GM18507 (cell line): ENCODE measurements at regions not wholly inside any gene's neighbourhood (a gene's known extent, or its start where the extent isn't known, plus 50 kb on each side); places are given as distances from the start of the nearest gene placed in this dataset.
"Not testable (repeated sequence)": the region's sequence is repeated elsewhere in the genome, so short reads cannot be mapped to it uniquely, and the experiment has no call there.

ENCODE experiments used
- DNase-seq: peaks from one replicate; pipeline ENCODE4 v3.0.0; 2011; ENCODE audit warnings: low read depth; ENCODE audit not compliant: insufficient read length; ENCODE audit errors: extremely low spot score
- FAIRE-seq: peaks from 2 replicates; lab custom pipeline; 2011; peaks lifted over from hg19 to GRCh38; lab: Jason Lieb, UNC

- no peak for DNase-seq
- no peak for FAIRE-seq
Observed at GRCh38 chr4:110424144-110424543, 51.8 kb upstream of the ENPEP start.

GRCh38 chr4:110418641-110419040 lies 57.3 kb upstream of the ENPEP start:
- DNase-seq: no peak
- no peak for FAIRE-seq

GRCh38 chr4:110417136-110417535 lies 58.8 kb upstream of the ENPEP start:
- FAIRE-seq (no peak), DNase-seq (no peak)

- FAIRE-seq (no peak), DNase-seq (no peak)
Observed at GRCh38 chr4:110415478-110415877, 60.5 kb upstream of the ENPEP start.

- DNase-seq (no peak), FAIRE-seq (no peak)
Observed at GRCh38 chr4:110415041-110415440, 60.9 kb upstream of the ENPEP start.

GRCh38 chr4:110414561-110414920 lies 61.4 kb upstream of the ENPEP start:
- FAIRE-seq (no peak), DNase-seq (no peak)

GRCh38 chr4:110413807-110414560 lies 62.0 kb upstream of the ENPEP start:
- DNase-seq, FAIRE-seq: not testable (repeated sequence)

- DNase-seq (no peak), FAIRE-seq (no peak)
Observed at GRCh38 chr4:110412354-110413065, 63.4 kb upstream of the ENPEP start.

GRCh38 chr4:110411574-110412011 lies 64.4 kb upstream of the ENPEP start:
- DNase-seq (no peak), FAIRE-seq (no peak)

GRCh38 chr4:110410853-110411573 lies 64.9 kb upstream of the ENPEP start:
- DNase-seq, FAIRE-seq: not testable (repeated sequence)

GRCh38 chr4:110400086-110400485 lies 75.9 kb upstream of the ENPEP start:
- no peak for DNase-seq
- FAIRE-seq: no peak

GRCh38 chr4:110399046-110399445 lies 76.9 kb upstream of the ENPEP start:
- DNase-seq: not testable (repeated sequence)

GRCh38 chr4:110396963-110397362 lies 79.0 kb upstream of the ENPEP start:
- no peak for FAIRE-seq

More at GRCh38 chr4:110399046-110399445, 76.9 kb upstream of the ENPEP start:
- FAIRE-seq: not testable (repeated sequence)

GRCh38 chr4:110395421-110395820 lies 80.5 kb upstream of the ENPEP start:
- DNase-seq (no peak), FAIRE-seq (peak; percentile 9)

More at GRCh38 chr4:110396963-110397362, 79.0 kb upstream of the ENPEP start:
- DNase-seq: no peak

- DNase-seq: no peak
- FAIRE-seq: no peak
Observed at GRCh38 chr4:110394871-110395270, 81.1 kb upstream of the ENPEP start.

GRCh38 chr4:110381784-110382183 lies 94.2 kb upstream of the ENPEP start:
- FAIRE-seq: no peak
- no peak for DNase-seq

GRCh38 chr4:110372485-110372884 lies 103.5 kb upstream of the ENPEP start:
- DNase-seq: no peak
- no peak for FAIRE-seq

- no peak for FAIRE-seq
- DNase-seq: no peak
Observed at GRCh38 chr4:110371016-110371770, 104.8 kb upstream of the ENPEP start.

- DNase-seq (no peak), FAIRE-seq (no peak)
Observed at GRCh38 chr4:110368409-110368808, 107.5 kb upstream of the ENPEP start.

GRCh38 chr4:110367156-110367555 lies 108.8 kb upstream of the ENPEP start:
- DNase-seq: no peak
- no peak for FAIRE-seq
